ENCODE measurements at regions not wholly inside any gene's neighbourhood (a gene's known extent, or its start where the extent isn't known, plus 50 kb on each side); places are given as distances from the start of the nearest gene placed in this dataset.

DNA sequence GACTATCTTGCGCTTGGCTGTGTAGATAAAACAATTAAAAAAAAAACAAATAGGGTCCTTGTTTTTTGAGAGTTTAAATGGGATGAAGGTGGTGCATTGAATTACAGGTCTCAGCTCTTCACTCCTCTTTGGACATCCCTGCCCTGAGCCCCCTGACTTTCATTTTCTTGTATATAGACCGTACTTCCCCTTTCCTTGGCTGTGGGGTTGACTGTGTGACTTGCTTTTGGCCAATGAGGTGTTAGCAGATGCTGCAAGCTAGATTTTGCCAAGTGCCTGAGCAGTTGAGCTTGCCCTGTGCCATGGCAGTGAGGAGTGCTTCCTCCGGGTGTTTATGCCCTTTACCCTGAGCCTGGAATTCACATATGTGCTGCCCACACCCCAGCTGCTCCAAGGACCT, 386.1 kb upstream of the ZFP64 start:
- Histone ChIP-seq H3K9me1 (ENCODE audit: insufficient read depth, low read length) (no peaks in the 10 kb centered on the region), H3K23ac (ENCODE audit: low read depth, low read length) (no peak overlapping the region), H3K9ac (ENCODE audit: low read depth, low read length) (no peak overlapping the region), H3K27me3 (ENCODE audit: control insufficient read depth, insufficient read depth, low read length) (peaks cover 3% of the 10 kb centered on the region; the same call in 1 of the 2 replicates), H3K56ac (ENCODE audit: extremely low read depth, insufficient read depth, low read length) (no peak overlapping the region), H2AK5ac (ENCODE audit: low read depth, low read length) (no peak overlapping the region), H4K91ac (ENCODE audit: insufficient read depth, low read depth, low read length) (no peak overlapping the region), H3K4me3 (ENCODE audit: insufficient read depth, low read depth, low read length) (no peak overlapping the region), H4K20me1 (ENCODE audit: insufficient read depth, low read length) (no peaks in the 10 kb centered on the region), H2AK9ac (replicated peaks; ENCODE audit: low read depth, low read length, poor library complexity) (no peak overlapping the region), H4K5ac (ENCODE audit: low read depth, low read length) (no peak overlapping the region), H3K14ac (replicated peaks; ENCODE audit: low read depth, low read length) (no peak overlapping the region), H2AFZ (replicated peaks; ENCODE audit: low read length, poor library complexity) (no peak overlapping the region), H2BK120ac (ENCODE audit: low read depth, low read length) (no peak overlapping the region), H3K18ac (ENCODE audit: low read depth, low read length) (no peak overlapping the region), H3K4ac (ENCODE audit: low read depth, low read length) (no peak overlapping the region), H3K9me3 (ENCODE audit: control insufficient read depth, insufficient read depth, low read length) (no peaks in the 10 kb centered on the region), H2BK20ac (ENCODE audit: low read depth, low read length) (no peak overlapping the region), H2BK5ac (ENCODE audit: low read depth, low read length, poor library complexity, severe bottlenecking) (no peak overlapping the region), H2BK15ac (ENCODE audit: low read depth, low read length) (no peak overlapping the region), H3K79me1 (ENCODE audit: low read depth in 1 of 2, low read length in 2 of 2) (no peaks in the 10 kb centered on the region), H4K8ac (ENCODE audit: low read depth in 2 of 2, low read length in 2 of 2) (no peak overlapping the region), H3K27ac (ENCODE audit: insufficient read depth, low read length) (no peak overlapping the region), H3K4me1 (ENCODE audit: control insufficient read depth, insufficient read depth, low read length) (no peaks in the 10 kb centered on the region), H3K4me2 (ENCODE audit: low read depth, low read length) (no peak overlapping the region), H3K36me3 (ENCODE audit: control insufficient read depth, insufficient read depth, low read length) (no peaks in the 10 kb centered on the region)
- no CpG with 5 or more reads among the region's 3 CpGs for WGBS, 2 experiments (ENCODE audit: extremely low coverage in 2 of 2, insufficient read length in 1 of 2)
- no TSS peak for BruUV-seq (replicated peaks)
- ChIA-PET CTCF (no interaction called here), POLR2A (ENCODE audit: unreplicated experiment) (no interaction called here)
- ATAC-seq (ENCODE audit: low read depth) (no peak), DNase-seq (no peak)
- intact Hi-C loops (cut with micrococcal nuclease) (no loop called here), dilution Hi-C loops (cut with HindIII; ENCODE audit: low sequenced_read_pairs, unreplicated experiment) (no loop called here), in situ Hi-C loops (cut with MboI; ENCODE audit: low sequenced_read_pairs) (no loop called here)
- TF ChIP-seq FOS (IDR thresholded peaks at IDR 0.05; ENCODE audit: low read depth, low read length) = no peak
- TF ChIP-seq NFE2L2 (IDR thresholded peaks at IDR 0.05; ENCODE audit: low read depth, low read length) = no peak
- no peak for TF ChIP-seq RFX5 (IDR thresholded peaks at IDR 0.05; ENCODE audit: low read depth, low read length)
- TF ChIP-seq CEBPB (IDR thresholded peaks at IDR 0.05; ENCODE audit: low read depth, low read length) = no peak

Data from IMR-90 (cell line).